ENCODE measurements at regions not wholly inside any gene's neighbourhood (a gene's known extent, or its start where the extent isn't known, plus 50 kb on each side); places are given as distances from the start of the nearest gene placed in this dataset.
A peak's percentile ranks its signal among the peaks of the same experiment; 100 is the strongest.

- no peak for DNase-seq (ENCODE audit: low read depth)
- no peak overlapping the region for H3K4me3 ChIP-seq (ENCODE audit: low read depth, low read length)
- TF ChIP-seq MAX (IDR thresholded peaks at IDR 0.05; ENCODE audit: low read depth, low read length) (no peak), MYC (IDR thresholded peaks at IDR 0.05; ENCODE audit: low read depth, low read length) (no peak), CTCF (IDR thresholded peaks at IDR 0.05; ENCODE audit: low read depth, low read length) (no peak), POLR2A (IDR thresholded peaks at IDR 0.05; ENCODE audit: extremely low read depth, insufficient read length) (no peak)
Measured at GRCh38 chr5:25707093-25707492, 1062.3 kb upstream of the CDH10 start.

GRCh38 chr5:25701936-25702335 lies 1057.2 kb upstream of the CDH10 start:
- DNase-seq (ENCODE audit: low read depth): no peak
- TF ChIP-seq MAX (IDR thresholded peaks at IDR 0.05; ENCODE audit: low read depth, low read length): no peak
- TF ChIP-seq POLR2A (IDR thresholded peaks at IDR 0.05; ENCODE audit: extremely low read depth, insufficient read length): no peak
- TF ChIP-seq CTCF (IDR thresholded peaks at IDR 0.05; ENCODE audit: low read depth, low read length): no peak
- no peak for TF ChIP-seq MYC (IDR thresholded peaks at IDR 0.05; ENCODE audit: low read depth, low read length)
- H3K4me3 ChIP-seq (ENCODE audit: low read depth, low read length): no peak overlapping the region

GRCh38 chr5:25694801-25695200 lies 1050.0 kb upstream of the CDH10 start:
- no peak for TF ChIP-seq POLR2A (IDR thresholded peaks at IDR 0.05; ENCODE audit: extremely low read depth, insufficient read length)
- no peak for TF ChIP-seq MYC (IDR thresholded peaks at IDR 0.05; ENCODE audit: low read depth, low read length)
- no peak for TF ChIP-seq CTCF (IDR thresholded peaks at IDR 0.05; ENCODE audit: low read depth, low read length)
- no peak for TF ChIP-seq MAX (IDR thresholded peaks at IDR 0.05; ENCODE audit: low read depth, low read length)
- DNase-seq (ENCODE audit: low read depth): no peak
- no peak overlapping the region for H3K4me3 ChIP-seq (ENCODE audit: low read depth, low read length)

GRCh38 chr5:25688156-25688555 lies 1043.4 kb upstream of the CDH10 start:
- peak; percentile 28 for DNase-seq (ENCODE audit: low read depth)
- no peak overlapping the region for H3K4me3 ChIP-seq (ENCODE audit: low read depth, low read length)
- no peak for TF ChIP-seq MYC (IDR thresholded peaks at IDR 0.05; ENCODE audit: low read depth, low read length)
- no peak for TF ChIP-seq MAX (IDR thresholded peaks at IDR 0.05; ENCODE audit: low read depth, low read length)
- TF ChIP-seq POLR2A (IDR thresholded peaks at IDR 0.05; ENCODE audit: extremely low read depth, insufficient read length): no peak
- no peak for TF ChIP-seq CTCF (IDR thresholded peaks at IDR 0.05; ENCODE audit: low read depth, low read length)

- no peak for DNase-seq (ENCODE audit: low read depth)
- no peak overlapping the region for H3K4me3 ChIP-seq (ENCODE audit: low read depth, low read length)
- no peak for TF ChIP-seq POLR2A (IDR thresholded peaks at IDR 0.05; ENCODE audit: extremely low read depth, insufficient read length)
- no peak for TF ChIP-seq MAX (IDR thresholded peaks at IDR 0.05; ENCODE audit: low read depth, low read length)
- no peak for TF ChIP-seq CTCF (IDR thresholded peaks at IDR 0.05; ENCODE audit: low read depth, low read length)
- TF ChIP-seq MYC (IDR thresholded peaks at IDR 0.05; ENCODE audit: low read depth, low read length): no peak
Measured at GRCh38 chr5:25669645-25670401, 1025.0 kb upstream of the CDH10 start.

Measured in NB4 (cell line).